ENCODE measurements at regions not wholly inside any gene's neighbourhood (a gene's known extent, or its start where the extent isn't known, plus 50 kb on each side); places are given as distances from the start of the nearest gene placed in this dataset.

DNA sequence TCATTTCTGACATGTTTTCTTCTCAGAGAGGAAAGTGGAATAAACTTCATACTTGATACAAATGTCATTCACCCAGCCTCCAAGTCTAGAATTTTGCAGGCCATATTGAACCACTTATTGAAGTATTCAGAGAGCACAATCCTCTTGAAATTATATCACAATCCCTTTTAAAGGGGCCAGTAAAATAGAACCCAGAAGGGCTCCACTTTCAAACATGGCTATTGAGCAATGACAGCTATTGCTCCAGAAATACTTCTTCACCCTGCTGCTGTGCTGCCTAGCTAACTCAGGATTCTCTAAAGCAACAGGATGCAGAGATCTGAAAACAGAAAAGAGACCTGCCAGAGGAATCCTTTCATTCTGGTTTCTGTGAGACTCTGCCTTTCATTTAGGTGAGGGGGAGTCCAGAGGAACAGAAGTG, 275.0 kb upstream of the CDH5 start:
- TF ChIP-seq, protein P1, sequence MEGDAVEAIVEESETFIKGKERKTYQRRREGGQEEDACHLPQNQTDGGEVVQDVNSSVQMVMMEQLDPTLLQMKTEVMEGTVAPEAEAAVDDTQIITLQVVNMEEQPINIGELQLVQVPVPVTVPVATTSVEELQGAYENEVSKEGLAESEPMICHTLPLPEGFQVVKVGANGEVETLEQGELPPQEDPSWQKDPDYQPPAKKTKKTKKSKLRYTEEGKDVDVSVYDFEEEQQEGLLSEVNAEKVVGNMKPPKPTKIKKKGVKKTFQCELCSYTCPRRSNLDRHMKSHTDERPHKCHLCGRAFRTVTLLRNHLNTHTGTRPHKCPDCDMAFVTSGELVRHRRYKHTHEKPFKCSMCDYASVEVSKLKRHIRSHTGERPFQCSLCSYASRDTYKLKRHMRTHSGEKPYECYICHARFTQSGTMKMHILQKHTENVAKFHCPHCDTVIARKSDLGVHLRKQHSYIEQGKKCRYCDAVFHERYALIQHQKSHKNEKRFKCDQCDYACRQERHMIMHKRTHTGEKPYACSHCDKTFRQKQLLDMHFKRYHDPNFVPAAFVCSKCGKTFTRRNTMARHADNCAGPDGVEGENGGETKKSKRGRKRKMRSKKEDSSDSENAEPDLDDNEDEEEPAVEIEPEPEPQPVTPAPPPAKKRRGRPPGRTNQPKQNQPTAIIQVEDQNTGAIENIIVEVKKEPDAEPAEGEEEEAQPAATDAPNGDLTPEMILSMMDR (IDR thresholded peaks at IDR 0.05), result no peak
- no peak for TF ChIP-seq POLR2A (IDR thresholded peaks at IDR 0.05)
